ENCODE measurements at regions not wholly inside any gene's neighbourhood (a gene's known extent, or its start where the extent isn't known, plus 50 kb on each side); places are given as distances from the start of the nearest gene placed in this dataset.

DNA sequence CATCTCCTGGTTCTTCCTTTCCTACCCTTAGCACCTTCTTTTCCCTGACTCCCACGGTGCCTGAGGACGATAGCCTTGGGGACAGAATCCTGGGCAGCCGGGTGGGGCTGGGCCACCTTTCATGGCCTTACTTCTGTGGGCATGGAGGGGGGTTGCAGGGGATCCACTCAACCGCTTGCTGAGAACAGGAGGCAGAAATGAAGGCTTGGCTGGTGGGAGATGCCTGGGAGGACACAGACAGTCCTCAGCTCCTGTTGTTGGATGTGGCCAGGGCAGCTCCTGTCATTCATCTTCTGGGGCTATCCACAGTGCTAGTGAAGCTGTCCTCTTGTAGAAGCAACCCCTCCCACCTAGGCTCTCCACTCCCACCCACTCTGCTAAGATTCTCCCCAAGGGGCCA, 95.5 kb upstream of the CELF4 start:
- no peaks in the 10 kb centered on the region for H3K36me3 ChIP-seq
- no peak for DNase-seq (ENCODE audit: low spot score in 2 of 2)
- no peak overlapping the region for H3K4me3 ChIP-seq
- no peak for TF ChIP-seq POLR2AphosphoS5 (IDR thresholded peaks at IDR 0.05)
- no peak for TF ChIP-seq POLR2A (IDR thresholded peaks at IDR 0.05)
- no peak for TF ChIP-seq CTCF (IDR thresholded peaks at IDR 0.05)
- intact Hi-C loops (cut with DNase I; ENCODE audit: low total_unique reads), result no loop called here
- H3K4me1 ChIP-seq, result no peaks in the 10 kb centered on the region
- H3K27ac ChIP-seq, result no peak overlapping the region
- no peaks in the 10 kb centered on the region for H3K27me3 ChIP-seq
- no peaks in the 10 kb centered on the region for H3K9me3 ChIP-seq

DNA sequence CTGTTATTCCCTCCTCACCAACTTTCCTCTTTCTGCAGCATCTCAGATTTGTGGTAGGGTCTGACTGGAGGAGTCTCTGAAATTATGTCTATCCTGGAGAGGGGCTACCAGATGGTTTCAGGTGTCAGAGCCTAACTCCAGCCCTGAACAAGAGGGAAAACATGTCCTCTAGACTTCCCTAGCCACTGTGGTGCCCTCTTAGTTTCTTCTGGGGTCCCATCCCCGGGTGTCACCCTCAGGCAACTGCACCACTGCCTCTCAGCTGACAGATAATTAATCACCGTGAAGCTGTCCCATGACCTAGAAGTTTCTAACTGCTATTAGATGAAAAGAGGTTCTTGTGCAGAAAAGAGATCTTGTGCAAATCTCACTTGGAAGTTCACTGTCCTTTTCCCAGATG, 95.1 kb upstream of the CELF4 start:
- no peak overlapping the region for H3K27ac ChIP-seq
- H3K36me3 ChIP-seq, result no peaks in the 10 kb centered on the region
- DNase-seq (ENCODE audit: low spot score in 2 of 2), result no peak
- H3K4me3 ChIP-seq, result no peak overlapping the region
- H3K9me3 ChIP-seq, result no peaks in the 10 kb centered on the region
- no peak for TF ChIP-seq CTCF (IDR thresholded peaks at IDR 0.05)
- TF ChIP-seq POLR2A (IDR thresholded peaks at IDR 0.05), result no peak
- no peak for TF ChIP-seq POLR2AphosphoS5 (IDR thresholded peaks at IDR 0.05)
- no peaks in the 10 kb centered on the region for H3K27me3 ChIP-seq
- intact Hi-C loops (cut with DNase I; ENCODE audit: low total_unique reads), result no loop called here
- no peaks in the 10 kb centered on the region for H3K4me1 ChIP-seq

GRCh38 chr18:37659906-37660305, 94.3 kb upstream of the CELF4 start:
- TF ChIP-seq POLR2A (IDR thresholded peaks at IDR 0.05) (no peak), POLR2AphosphoS5 (IDR thresholded peaks at IDR 0.05) (no peak), CTCF (IDR thresholded peaks at IDR 0.05) (no peak)

DNA sequence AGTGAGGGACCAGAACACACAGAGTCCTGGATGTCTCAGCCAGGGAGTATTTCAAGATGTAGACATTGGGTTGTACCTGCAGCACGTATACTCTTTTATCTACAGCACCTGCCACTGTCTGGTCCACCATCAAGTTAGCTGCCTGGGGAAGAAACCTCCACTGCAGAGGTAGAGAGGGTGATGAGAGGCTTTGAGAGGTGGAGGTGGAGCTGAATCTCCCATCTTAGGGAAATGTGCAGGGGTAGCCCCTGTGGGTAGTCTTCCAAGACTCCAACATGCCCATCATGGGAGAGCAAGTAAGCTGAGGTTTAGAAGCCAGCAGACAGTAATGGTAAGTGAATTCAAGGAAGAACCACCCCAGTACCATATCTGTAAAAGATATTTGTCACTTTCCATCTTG, 93.3 kb upstream of the CELF4 start:
- Histone ChIP-seq H3K27ac (no peak overlapping the region), H3K36me3 (no peaks in the 10 kb centered on the region), H3K27me3 (no peaks in the 10 kb centered on the region), H3K4me1 (no peaks in the 10 kb centered on the region), H3K9me3 (no peaks in the 10 kb centered on the region), H3K4me3 (no peak overlapping the region)
- no peak for DNase-seq (ENCODE audit: low spot score in 2 of 2)
- no peak for TF ChIP-seq POLR2A (IDR thresholded peaks at IDR 0.05)
- no peak for TF ChIP-seq POLR2AphosphoS5 (IDR thresholded peaks at IDR 0.05)
- TF ChIP-seq CTCF (IDR thresholded peaks at IDR 0.05), result no peak
- intact Hi-C loops (cut with DNase I; ENCODE audit: low total_unique reads), result no loop called here

More at GRCh38 chr18:37659906-37660305, 94.3 kb upstream of the CELF4 start:
- Histone ChIP-seq H3K4me3 (no peak overlapping the region), H3K36me3 (no peaks in the 10 kb centered on the region), H3K4me1 (no peaks in the 10 kb centered on the region), H3K9me3 (no peaks in the 10 kb centered on the region), H3K27me3 (no peaks in the 10 kb centered on the region), H3K27ac (no peak overlapping the region)
- intact Hi-C loops (cut with DNase I; ENCODE audit: low total_unique reads), result no loop called here
- DNase-seq (ENCODE audit: low spot score in 2 of 2), result no peak

- Histone ChIP-seq H3K9me3 (no peaks in the 10 kb centered on the region), H3K27me3 (no peaks in the 10 kb centered on the region), H3K4me3 (no peak overlapping the region), H3K27ac (no peak overlapping the region), H3K36me3 (no peaks in the 10 kb centered on the region), H3K4me1 (no peaks in the 10 kb centered on the region)
- TF ChIP-seq POLR2A (IDR thresholded peaks at IDR 0.05), result no peak
- no peak for TF ChIP-seq POLR2AphosphoS5 (IDR thresholded peaks at IDR 0.05)
- TF ChIP-seq CTCF (IDR thresholded peaks at IDR 0.05), result no peak
- intact Hi-C loops (cut with DNase I; ENCODE audit: low total_unique reads), result no loop called here
- DNase-seq (ENCODE audit: low spot score in 2 of 2), result no peak
Observed at GRCh38 chr18:37657493-37657892, 91.9 kb upstream of the CELF4 start.
